ENCODE measurements at regions not wholly inside any gene's neighbourhood (a gene's known extent, or its start where the extent isn't known, plus 50 kb on each side); places are given as distances from the start of the nearest gene placed in this dataset.

DNA sequence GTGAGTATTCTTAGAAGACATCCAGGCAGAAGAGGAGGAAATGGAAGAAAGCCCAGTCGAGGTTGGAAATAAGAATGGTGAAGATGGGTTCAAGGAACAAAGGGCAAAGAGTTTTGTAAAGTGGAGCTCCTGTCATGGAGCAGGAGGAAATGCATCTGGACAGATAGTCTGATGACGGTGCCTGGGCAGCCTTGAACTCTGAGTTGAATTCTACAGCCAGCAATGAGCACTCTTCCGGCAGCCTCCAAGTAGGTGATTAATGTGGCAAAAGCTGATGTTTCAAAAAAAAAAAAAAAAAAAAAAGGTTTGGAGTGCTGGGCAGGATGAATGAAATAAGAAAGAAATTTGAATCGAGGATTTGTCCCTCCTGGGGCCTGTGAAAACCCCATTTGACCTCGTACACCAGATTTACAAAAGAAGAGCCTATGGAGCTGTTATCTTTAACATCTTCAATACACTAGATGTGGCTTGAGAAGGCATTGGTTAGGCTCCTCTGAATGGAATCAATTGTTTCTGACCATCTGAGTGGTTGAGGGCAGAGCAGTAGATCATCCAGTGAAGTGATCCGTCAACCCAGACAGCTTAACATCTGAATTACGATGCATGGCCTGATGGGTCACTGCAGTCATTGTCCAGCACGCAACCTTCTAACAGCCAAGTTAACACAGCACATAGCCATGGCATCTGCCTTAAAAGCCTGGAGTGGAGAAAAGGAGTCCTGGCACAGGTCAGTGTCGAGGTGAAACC lies 449.7 kb downstream of the TXNL1 start:
- no peak for DNase-seq (ENCODE audit: low read depth)
- TF ChIP-seq, protein P1, sequence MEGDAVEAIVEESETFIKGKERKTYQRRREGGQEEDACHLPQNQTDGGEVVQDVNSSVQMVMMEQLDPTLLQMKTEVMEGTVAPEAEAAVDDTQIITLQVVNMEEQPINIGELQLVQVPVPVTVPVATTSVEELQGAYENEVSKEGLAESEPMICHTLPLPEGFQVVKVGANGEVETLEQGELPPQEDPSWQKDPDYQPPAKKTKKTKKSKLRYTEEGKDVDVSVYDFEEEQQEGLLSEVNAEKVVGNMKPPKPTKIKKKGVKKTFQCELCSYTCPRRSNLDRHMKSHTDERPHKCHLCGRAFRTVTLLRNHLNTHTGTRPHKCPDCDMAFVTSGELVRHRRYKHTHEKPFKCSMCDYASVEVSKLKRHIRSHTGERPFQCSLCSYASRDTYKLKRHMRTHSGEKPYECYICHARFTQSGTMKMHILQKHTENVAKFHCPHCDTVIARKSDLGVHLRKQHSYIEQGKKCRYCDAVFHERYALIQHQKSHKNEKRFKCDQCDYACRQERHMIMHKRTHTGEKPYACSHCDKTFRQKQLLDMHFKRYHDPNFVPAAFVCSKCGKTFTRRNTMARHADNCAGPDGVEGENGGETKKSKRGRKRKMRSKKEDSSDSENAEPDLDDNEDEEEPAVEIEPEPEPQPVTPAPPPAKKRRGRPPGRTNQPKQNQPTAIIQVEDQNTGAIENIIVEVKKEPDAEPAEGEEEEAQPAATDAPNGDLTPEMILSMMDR (IDR thresholded peaks at IDR 0.05; ENCODE audit: insufficient read depth, low read depth, low read length, missing control alignments), result no peak
- H3K4me3 ChIP-seq (ENCODE audit: low read length), result no peak overlapping the region

DNA sequence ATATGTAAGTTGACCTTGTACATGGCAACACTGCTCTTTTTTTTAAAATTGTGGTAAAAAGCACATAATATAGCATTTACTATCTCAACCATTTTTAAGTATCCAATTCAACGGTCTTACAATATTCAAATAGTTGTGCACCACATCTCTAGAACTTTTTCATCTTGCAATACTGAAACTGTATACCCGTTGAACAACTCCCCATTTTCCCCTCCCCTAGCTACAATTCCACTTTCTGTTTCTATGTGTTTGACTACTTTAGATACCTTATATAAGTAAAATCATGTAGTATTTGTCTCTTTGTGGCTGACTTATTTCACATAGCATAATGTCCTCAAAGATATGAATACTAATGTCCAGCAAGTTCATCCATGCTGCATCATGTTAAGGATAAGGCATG lies 452.1 kb downstream of the TXNL1 start:
- no peak overlapping the region for H3K4me3 ChIP-seq (ENCODE audit: low read length)
- DNase-seq (ENCODE audit: low read depth), result no peak
- TF ChIP-seq, protein P1 (IDR thresholded peaks at IDR 0.05; ENCODE audit: insufficient read depth, low read depth, low read length, missing control alignments), result no peak

DNA sequence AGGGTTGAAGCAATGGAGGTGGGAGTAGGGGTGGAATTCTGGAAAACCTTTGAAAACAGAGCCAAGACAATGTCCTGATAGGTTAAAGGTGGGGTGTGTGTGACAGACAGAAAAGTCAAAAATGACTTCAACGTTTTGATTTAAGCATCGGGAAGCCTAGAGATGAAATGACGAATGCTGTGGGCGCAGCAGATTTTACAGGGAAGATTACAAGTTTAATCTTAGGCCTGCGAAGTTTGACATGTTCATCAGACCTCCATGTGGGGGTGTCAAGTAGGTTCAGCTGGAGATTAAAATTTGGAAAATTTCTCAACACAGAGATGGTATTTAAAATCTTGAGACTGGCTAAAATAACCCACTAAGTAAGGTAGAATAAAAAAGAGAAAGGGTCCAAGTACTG lies 453.3 kb downstream of the TXNL1 start:
- no peak for DNase-seq (ENCODE audit: low read depth)
- H3K4me3 ChIP-seq (ENCODE audit: low read length), result no peak overlapping the region
- TF ChIP-seq, protein P1 (IDR thresholded peaks at IDR 0.05; ENCODE audit: insufficient read depth, low read depth, low read length, missing control alignments), result no peak

DNA sequence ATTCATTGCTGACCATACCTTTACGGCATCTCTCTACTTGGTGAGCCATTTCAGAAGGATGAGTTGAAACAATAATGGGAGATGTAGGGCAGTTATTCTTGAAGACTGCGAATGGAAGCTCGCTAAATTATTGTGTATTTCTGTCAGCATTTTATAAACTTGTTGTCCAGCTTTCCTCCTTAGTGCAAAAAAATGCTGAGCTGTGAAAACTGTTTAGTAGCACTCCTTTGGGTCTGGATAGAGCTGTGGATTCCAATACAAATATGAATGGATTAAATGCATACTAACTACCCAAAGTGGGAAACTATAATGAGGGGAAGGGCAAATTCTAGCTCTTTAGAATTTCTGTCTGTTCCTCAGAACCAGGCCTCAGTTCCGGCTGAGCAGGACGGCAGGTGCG lies 461.6 kb downstream of the TXNL1 start:
- TF ChIP-seq, protein P1 (IDR thresholded peaks at IDR 0.05; ENCODE audit: insufficient read depth, low read depth, low read length, missing control alignments), result no peak
- no peak overlapping the region for H3K4me3 ChIP-seq (ENCODE audit: low read length)
- no peak for DNase-seq (ENCODE audit: low read depth)

DNA sequence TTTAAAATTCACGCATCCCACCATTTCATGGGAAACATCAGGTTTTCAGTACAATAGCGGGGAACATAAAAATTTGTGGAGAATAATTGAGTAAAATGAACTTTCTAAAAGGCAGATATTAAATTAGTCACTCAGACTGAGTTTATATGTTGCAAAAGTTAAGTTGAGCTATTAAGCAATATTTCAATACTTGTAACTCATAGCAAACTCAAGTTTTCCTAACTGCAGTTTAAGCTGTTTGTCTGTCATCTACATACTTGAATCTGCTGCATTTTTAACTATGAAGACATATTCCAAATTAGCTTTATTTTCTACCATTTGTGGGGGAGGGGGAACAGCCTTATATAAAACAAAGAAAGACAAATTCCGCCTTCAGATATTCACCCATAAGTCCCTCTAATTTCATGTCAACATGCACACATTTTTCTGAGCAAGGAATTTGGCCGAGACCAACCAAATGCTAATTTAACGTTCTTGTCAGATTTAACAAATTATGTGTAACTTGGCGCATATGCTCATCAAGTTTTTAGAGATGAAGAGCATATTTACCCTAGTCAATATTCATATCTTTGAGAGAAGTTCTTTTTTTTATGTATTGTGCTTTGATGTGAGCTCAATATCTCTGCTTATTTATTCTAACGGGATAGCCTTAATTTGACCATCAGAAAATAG lies 462.9 kb downstream of the TXNL1 start:
- TF ChIP-seq, protein P1 (IDR thresholded peaks at IDR 0.05; ENCODE audit: insufficient read depth, low read depth, low read length, missing control alignments), result no peak
- no peak overlapping the region for H3K4me3 ChIP-seq (ENCODE audit: low read length)
- no peak for DNase-seq (ENCODE audit: low read depth)

DNA sequence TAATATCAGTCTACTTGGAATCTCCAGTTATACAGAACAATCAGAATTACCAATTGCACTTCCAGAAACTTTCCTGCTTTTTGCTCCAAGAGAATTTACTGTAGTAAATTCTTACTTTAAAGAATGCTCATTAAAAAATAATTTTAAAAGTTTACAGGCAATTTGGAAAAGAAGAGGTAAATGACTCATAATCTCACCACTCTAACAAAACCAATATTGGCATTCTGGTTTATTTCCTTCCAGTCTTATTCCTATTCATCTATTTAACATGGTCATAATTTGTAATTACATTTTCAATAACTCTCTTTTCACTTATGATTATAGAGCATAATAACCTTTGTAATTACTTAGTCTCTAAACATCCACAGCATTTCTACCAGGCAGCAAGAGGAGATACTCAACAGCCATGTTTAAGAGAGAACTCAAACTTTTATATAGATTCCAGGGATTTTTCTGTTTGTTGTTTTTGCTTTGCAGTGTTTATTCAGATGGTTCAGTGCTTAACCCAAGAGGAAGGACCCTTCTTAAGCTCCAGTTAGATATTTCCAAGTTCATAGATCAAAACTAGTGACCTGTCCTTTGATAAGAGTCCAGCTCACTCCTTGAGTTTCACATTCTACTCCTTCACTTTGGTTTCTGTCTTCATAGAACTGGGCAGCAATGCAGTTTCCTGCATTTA lies 464.7 kb downstream of the TXNL1 start:
- TF ChIP-seq, protein P1 (IDR thresholded peaks at IDR 0.05; ENCODE audit: insufficient read depth, low read depth, low read length, missing control alignments), result no peak
- no peak for DNase-seq (ENCODE audit: low read depth)
- no peak overlapping the region for H3K4me3 ChIP-seq (ENCODE audit: low read length)
